Ovary (tissue), 3 donors: ENCODE measurements at regions not wholly inside any gene's neighbourhood (a gene's known extent, or its start where the extent isn't known, plus 50 kb on each side); places are given as distances from the start of the nearest gene placed in this dataset.

Experiments used
- CTCF ChIP-seq, 3 donors: fragments of 450-650 bp in 2 of 3; fragments of 200-600 bp in 1 of 3; IDR thresholded peaks; one replicate each; pipeline versions ENCODE4 v1.5.1 to v1.8.0; 2016 to 2022; ENCODE audit warnings: antibody characterized with exemption in 3 of 3, mild to moderate bottlenecking in 1 of 3
- EP300 ChIP-seq: sonication (generic); formaldehyde crosslinking; IDR thresholded peaks from one replicate; pipeline ENCODE4 v1.6.1; 2017; ENCODE audit warnings: antibody characterized with exemption
- donor health status: DM: no; HTN: no; CAD: no.

- TF ChIP-seq EP300 (no peak), CTCF (IDR thresholded peaks at IDR 0.05) (no peak)
Observed at GRCh38 chr12:58105225-58106119, 164.1 kb downstream of the ATP23 start.
